IMR-90 (cell line): ENCODE measurements at regions not wholly inside any gene's neighbourhood (a gene's known extent, or its start where the extent isn't known, plus 50 kb on each side); places are given as distances from the start of the nearest gene placed in this dataset.

ENCODE experiments used
- CEBPB ChIP-seq: IDR thresholded peaks from 2 replicates; pipeline ENCODE4 v1.6.1; 2012; ENCODE audit warnings: low read depth, low read length, improper control_type of control experiment
- CTCF ChIP-seq: conservative IDR thresholded peaks from 2 replicates; pipeline ENCODE4 v1.5.1; 2012; ENCODE audit warnings: mild to moderate bottlenecking, low read depth, low read length, improper control_type of control experiment
- MAFK ChIP-seq: IDR thresholded peaks from 2 replicates; pipeline ENCODE4 v1.6.1; 2012; ENCODE audit warnings: low read depth, low read length, improper control_type of control experiment
- MXI1 ChIP-seq: IDR thresholded peaks from 2 replicates; pipeline ENCODE4 v1.6.1; 2012; ENCODE audit warnings: low read depth, mild to moderate bottlenecking, low read length, moderate library complexity, borderline replicate concordance
- NFE2L2 ChIP-seq: fragments of 150-350 bp; IDR thresholded peaks from 2 replicates; pipeline ENCODE4 v1.6.1; 2016; ENCODE audit warnings: low read depth, mild to moderate bottlenecking, low read length
- POLR2A ChIP-seq: IDR thresholded peaks from 2 replicates; pipeline ENCODE4 v1.6.1; 2012; ENCODE audit warnings: mild to moderate bottlenecking, low read depth, low read length
- RAD21 ChIP-seq: IDR thresholded peaks from 2 replicates; pipeline ENCODE4 v1.6.1; 2012; ENCODE audit warnings: low read length, improper control_type of control experiment
- RCOR1 ChIP-seq: IDR thresholded peaks from 2 replicates; pipeline ENCODE4 v1.6.1; 2012; ENCODE audit warnings: mild to moderate bottlenecking, low read length, improper control_type of control experiment; ENCODE audit not compliant: insufficient replicate concordance
- RFX5 ChIP-seq: IDR thresholded peaks from 2 replicates; pipeline ENCODE4 v1.8.0; 2012; ENCODE audit warnings: low read depth, mild to moderate bottlenecking, low read length, moderate library complexity
- TF ChIP-seq, protein P1 (sequence below): fragments of 150-350 bp; IDR thresholded peaks from 2 replicates; pipeline ENCODE4 v1.6.1; 2017; ENCODE audit warnings: mild to moderate bottlenecking, antibody characterized with exemption, low read length, low read depth
- TF ChIP-seq, protein P2 (sequence below): fragments of 150-350 bp; IDR thresholded peaks from 2 replicates; pipeline ENCODE4 v1.6.1; 2016; ENCODE audit warnings: low read depth, mild to moderate bottlenecking, low read length, moderate library complexity, borderline replicate concordance

GRCh38 chr16:31703526-31704128 is 170.0 kb upstream of the ZNF267 start:
- no peak for TF ChIP-seq CTCF
- no peak for TF ChIP-seq CEBPB
- TF ChIP-seq, protein P1, sequence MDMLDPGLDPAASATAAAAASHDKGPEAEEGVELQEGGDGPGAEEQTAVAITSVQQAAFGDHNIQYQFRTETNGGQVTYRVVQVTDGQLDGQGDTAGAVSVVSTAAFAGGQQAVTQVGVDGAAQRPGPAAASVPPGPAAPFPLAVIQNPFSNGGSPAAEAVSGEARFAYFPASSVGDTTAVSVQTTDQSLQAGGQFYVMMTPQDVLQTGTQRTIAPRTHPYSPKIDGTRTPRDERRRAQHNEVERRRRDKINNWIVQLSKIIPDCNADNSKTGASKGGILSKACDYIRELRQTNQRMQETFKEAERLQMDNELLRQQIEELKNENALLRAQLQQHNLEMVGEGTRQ, result no peak
- no peak for TF ChIP-seq MXI1
- no peak for TF ChIP-seq RCOR1
- no peak for TF ChIP-seq RFX5
- no peak for TF ChIP-seq POLR2A
- TF ChIP-seq MAFK, result no peak
- TF ChIP-seq RAD21, result no peak
- no peak for TF ChIP-seq NFE2L2
- TF ChIP-seq, protein P2, sequence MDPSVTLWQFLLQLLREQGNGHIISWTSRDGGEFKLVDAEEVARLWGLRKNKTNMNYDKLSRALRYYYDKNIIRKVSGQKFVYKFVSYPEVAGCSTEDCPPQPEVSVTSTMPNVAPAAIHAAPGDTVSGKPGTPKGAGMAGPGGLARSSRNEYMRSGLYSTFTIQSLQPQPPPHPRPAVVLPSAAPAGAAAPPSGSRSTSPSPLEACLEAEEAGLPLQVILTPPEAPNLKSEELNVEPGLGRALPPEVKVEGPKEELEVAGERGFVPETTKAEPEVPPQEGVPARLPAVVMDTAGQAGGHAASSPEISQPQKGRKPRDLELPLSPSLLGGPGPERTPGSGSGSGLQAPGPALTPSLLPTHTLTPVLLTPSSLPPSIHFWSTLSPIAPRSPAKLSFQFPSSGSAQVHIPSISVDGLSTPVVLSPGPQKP, result no peak
